GM12872 (cell line): ENCODE measurements at regions not wholly inside any gene's neighbourhood (a gene's known extent, or its start where the extent isn't known, plus 50 kb on each side); places are given as distances from the start of the nearest gene placed in this dataset.

ENCODE experiments used
- CTCF ChIP-seq: IDR thresholded peaks from 3 replicates; pipeline ENCODE4 v1.5.1; 2011; ENCODE audit warnings: low read depth, mild to moderate bottlenecking, low read length, moderate library complexity; ENCODE audit not compliant: insufficient read depth

- no peak for TF ChIP-seq CTCF
Measured at GRCh38 chr19:31174948-31175347, 174.3 kb downstream of the TSHZ3 start.

- no peak for TF ChIP-seq CTCF
Measured at GRCh38 chr19:31173991-31174390, 175.2 kb downstream of the TSHZ3 start.

GRCh38 chr19:31171936-31172335 is 177.3 kb downstream of the TSHZ3 start:
- TF ChIP-seq CTCF, result no peak

GRCh38 chr19:31170046-31170445 is 179.2 kb downstream of the TSHZ3 start:
- no peak for TF ChIP-seq CTCF

GRCh38 chr19:31168106-31168625 is 181.1 kb downstream of the TSHZ3 start:
- no peak for TF ChIP-seq CTCF

GRCh38 chr19:31167690-31168089 is 181.5 kb downstream of the TSHZ3 start:
- TF ChIP-seq CTCF, result no peak

DNA sequence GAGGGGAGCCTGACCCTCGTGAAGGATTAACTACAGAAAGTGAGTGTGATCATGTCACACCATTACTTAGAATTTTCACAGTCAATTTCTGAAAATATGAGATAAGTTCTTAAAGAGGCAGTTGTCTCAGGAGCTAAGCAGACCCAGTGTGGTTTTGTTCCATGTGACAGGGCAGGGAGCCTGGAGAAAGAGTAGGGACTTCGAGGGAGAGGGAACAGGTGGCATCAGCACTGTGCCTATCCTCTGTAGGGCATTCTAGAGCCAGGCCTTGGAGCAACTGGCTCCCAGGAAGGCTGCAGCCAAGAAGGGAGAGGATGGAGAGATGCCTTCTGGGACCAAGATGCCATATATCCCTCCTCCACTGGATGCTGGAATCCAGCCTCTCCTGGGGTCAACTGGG is 183.0 kb downstream of the TSHZ3 start:
- TF ChIP-seq CTCF, result no peak
